Transverse colon (tissue), 4 donors: ENCODE measurements at regions not wholly inside any gene's neighbourhood (a gene's known extent, or its start where the extent isn't known, plus 50 kb on each side); places are given as distances from the start of the nearest gene placed in this dataset.

ENCODE experiments used
- EP300 ChIP-seq: sonication (generic); formaldehyde crosslinking; IDR thresholded peaks from one replicate; pipeline ENCODE4 v1.6.1; 2017; ENCODE audit warnings: antibody characterized with exemption, low read depth
- POLR2A ChIP-seq: fragments of 450-650 bp; IDR thresholded peaks from one replicate; pipeline ENCODE4 v1.6.1; 2016; ENCODE audit warnings: antibody characterized with exemption, mild to moderate bottlenecking, moderate library complexity
- POLR2AphosphoS5 ChIP-seq, 3 donors: sonication (generic); formaldehyde crosslinking; IDR thresholded peaks; one replicate each; pipeline ENCODE4 v1.6.1; 2016; ENCODE audit warnings: antibody characterized with exemption in 3 of 3
- TF ChIP-seq, protein P1 (sequence below), 5 experiments: fragments of 200-600 bp in 3 of 5; fragments of 450-650 bp in 2 of 5; sonication (generic) in 3 of 5; IDR thresholded peaks; 1 replicate in 2 of 5; 2 replicates in 3 of 5; pipeline ENCODE4 v1.5.1; 2016 to 2017; ENCODE audit warnings: antibody characterized with exemption in 5 of 5, inconsistent platforms in 3 of 5, mild to moderate bottlenecking in 2 of 5, moderate library complexity in 1 of 5

DNA sequence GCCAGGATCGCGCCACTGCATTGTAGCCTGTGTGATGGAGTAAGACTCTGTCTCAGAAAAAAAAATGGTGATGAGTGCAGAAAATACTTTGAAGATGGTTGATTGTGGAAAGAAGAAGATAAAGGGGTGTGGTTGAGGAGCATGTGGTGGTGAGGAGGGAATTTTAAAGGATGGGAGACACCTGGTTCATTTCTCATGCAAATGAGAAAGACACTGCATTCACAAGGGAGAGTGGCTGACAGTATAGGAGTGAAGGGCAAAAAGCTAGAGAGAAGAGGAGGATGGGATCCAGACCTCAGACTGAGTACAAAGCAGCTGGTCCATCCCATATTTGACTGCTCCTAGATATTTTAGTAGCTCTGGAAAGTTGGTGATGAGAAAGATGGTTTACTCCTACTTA lies 206.0 kb downstream of the SNAPC1 start:
- TF ChIP-seq, protein P1, sequence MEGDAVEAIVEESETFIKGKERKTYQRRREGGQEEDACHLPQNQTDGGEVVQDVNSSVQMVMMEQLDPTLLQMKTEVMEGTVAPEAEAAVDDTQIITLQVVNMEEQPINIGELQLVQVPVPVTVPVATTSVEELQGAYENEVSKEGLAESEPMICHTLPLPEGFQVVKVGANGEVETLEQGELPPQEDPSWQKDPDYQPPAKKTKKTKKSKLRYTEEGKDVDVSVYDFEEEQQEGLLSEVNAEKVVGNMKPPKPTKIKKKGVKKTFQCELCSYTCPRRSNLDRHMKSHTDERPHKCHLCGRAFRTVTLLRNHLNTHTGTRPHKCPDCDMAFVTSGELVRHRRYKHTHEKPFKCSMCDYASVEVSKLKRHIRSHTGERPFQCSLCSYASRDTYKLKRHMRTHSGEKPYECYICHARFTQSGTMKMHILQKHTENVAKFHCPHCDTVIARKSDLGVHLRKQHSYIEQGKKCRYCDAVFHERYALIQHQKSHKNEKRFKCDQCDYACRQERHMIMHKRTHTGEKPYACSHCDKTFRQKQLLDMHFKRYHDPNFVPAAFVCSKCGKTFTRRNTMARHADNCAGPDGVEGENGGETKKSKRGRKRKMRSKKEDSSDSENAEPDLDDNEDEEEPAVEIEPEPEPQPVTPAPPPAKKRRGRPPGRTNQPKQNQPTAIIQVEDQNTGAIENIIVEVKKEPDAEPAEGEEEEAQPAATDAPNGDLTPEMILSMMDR (IDR thresholded peaks at IDR 0.05) = no peak
- TF ChIP-seq EP300 (no peak), POLR2A (no peak), POLR2AphosphoS5 (IDR thresholded peaks at IDR 0.05) (no peak)
